K562 (cell line): ENCODE measurements at regions not wholly inside any gene's neighbourhood (a gene's known extent, or its start where the extent isn't known, plus 50 kb on each side); places are given as distances from the start of the nearest gene placed in this dataset.

ENCODE experiments used
- ATAC-seq: fragments of 200-7000 bp; cut with Tn5 transposase; 3 replicates; pipeline ENCODE4 v1.9.1; 2020; ENCODE audit warnings: moderate library complexity
- BruUV-seq: library from RNA; stranded (reverse); fragments of 400-500 nt; replicated peaks from 2 replicates; lab custom pipeline; 2021; lab: Mats Ljungman, UMichigan
- CTCF ChIA-PET: fragments of 300-600 bp; formaldehyde crosslinking; extraction: SDS; loops from one replicate; lab custom pipeline; 2021; ENCODE audit warnings: low intra/inter-chr PET ratio; lab: Yijun Ruan, JAX
- POLR2A ChIA-PET: fragments of 300-600, 350-650 bp; sonication (Branson Sonifier 250); formaldehyde crosslinking; extraction: SDS; loops from one replicate; lab custom pipeline; 2021; ENCODE audit warnings: antibody characterized with exemption, inconsistent platforms; lab: Yijun Ruan, JAX
- DNase-seq, 4 experiments: peaks; one replicate each; pipeline versions ENCODE4 v3.0.0 to v3.0.0-alpha.2; 2011 to 2018; ENCODE audit warnings: low spot score in 3 of 4, mixed read lengths in 3 of 4; ENCODE audit errors: extremely low read depth in 1 of 4
- FAIRE-seq: peaks from 2 replicates; lab custom pipeline; 2011; peaks lifted over from hg19 to GRCh38; lab: Jason Lieb, UNC
- H2AFZ ChIP-seq: 2 replicates; pipeline ENCODE4 v1.6.0; 2011; ENCODE audit warnings: low read depth, low read length, control low read depth, inconsistent platforms
- H3K27ac ChIP-seq: fragments of 200-600 bp; 3 replicates; pipeline ENCODE4 v1.8.0; 2011; ENCODE audit warnings: low read depth, mild to moderate bottlenecking, control low read depth, inconsistent platforms, low read length, moderate library complexity, mixed read lengths; ENCODE audit errors: extremely low read depth
- H3K27me3 ChIP-seq, 2 experiments: fragments of 300-600 bp in 1 of 2; 2 replicates in 1 of 2; 3 replicates in 1 of 2; pipeline versions ENCODE4 v1.6.0 to v1.8.0; 2011; ENCODE audit warnings: inconsistent platforms in 2 of 2, low read length in 2 of 2, mild to moderate bottlenecking in 1 of 2, mixed read lengths in 1 of 2, moderate library complexity in 1 of 2; ENCODE audit not compliant: control insufficient read depth in 2 of 2, insufficient read depth in 2 of 2
- H3K36me3 ChIP-seq: fragments of 300-600 bp; 3 replicates; pipeline ENCODE4 v1.8.0; 2011; ENCODE audit warnings: mild to moderate bottlenecking, low read length, inconsistent platforms; ENCODE audit not compliant: control insufficient read depth, insufficient read depth
- H3K4me1 ChIP-seq, 2 experiments: fragments of 200-600 bp in 1 of 2; replicated peaks in 1 of 2; 2 replicates in 1 of 2; 3 replicates in 1 of 2; pipeline versions ENCODE4 v1.5.1 to v1.8.0; 2011; ENCODE audit warnings: inconsistent platforms in 2 of 2, low read length in 2 of 2, mild to moderate bottlenecking in 1 of 2, mixed read lengths in 1 of 2, moderate library complexity in 1 of 2; ENCODE audit not compliant: control insufficient read depth in 2 of 2, insufficient read depth in 2 of 2
- H3K4me2 ChIP-seq: 2 replicates; pipeline ENCODE4 v1.6.1; 2011; ENCODE audit warnings: low read length, control low read depth, inconsistent platforms, mixed read lengths; ENCODE audit not compliant: insufficient read depth
- H3K4me3 ChIP-seq: fragments of 200-600 bp; sonication (generic), shearing (Covaris generic); 2 replicates; pipeline ENCODE4 v1.5.1; 2016; ENCODE audit warnings: control low read depth, inconsistent platforms
- H3K79me2 ChIP-seq: fragments of 200-600 bp; 3 replicates; pipeline ENCODE4 v1.8.0; 2011; ENCODE audit warnings: low read length, inconsistent platforms; ENCODE audit not compliant: control insufficient read depth, insufficient read depth
- H3K9ac ChIP-seq, 2 experiments: 2 replicates each; pipeline versions ENCODE4 v1.6.0 to v1.6.1; 2011; ENCODE audit warnings: low read depth in 2 of 2, low read length in 2 of 2, control low read depth in 1 of 2, inconsistent platforms in 1 of 2, mild to moderate bottlenecking in 1 of 2, mixed read lengths in 1 of 2; ENCODE audit not compliant: insufficient read depth in 1 of 2
- H3K9me1 ChIP-seq: one replicate; pipeline ENCODE4 v1.6.0; 2011; ENCODE audit warnings: inconsistent platforms, mild to moderate bottlenecking, low read length, moderate library complexity; ENCODE audit not compliant: control insufficient read depth, insufficient read depth
- H3K9me3 ChIP-seq: replicated peaks from 2 replicates; pipeline ENCODE4 v1.5.1; 2011; ENCODE audit warnings: low read depth, low read length, inconsistent platforms; ENCODE audit not compliant: control insufficient read depth, insufficient read depth
- H4K20me1 ChIP-seq: replicated peaks from 2 replicates; pipeline ENCODE4 v1.6.1; 2011; ENCODE audit warnings: low read length, inconsistent platforms, mixed read lengths; ENCODE audit not compliant: control insufficient read depth, insufficient read depth
- CREBBP ChIP-seq: IDR thresholded peaks from one replicate; pipeline ENCODE4 v1.6.1; 2012; ENCODE audit warnings: low read depth, mild to moderate bottlenecking, control low read depth, inconsistent platforms, low read length
- DPF2 ChIP-seq: fragments of 450-650 bp; IDR thresholded peaks from 2 replicates; pipeline ENCODE4 v1.6.1; 2016
- FOXA3 ChIP-seq, 2 experiments: fragments of 450-650 bp in 1 of 2; sonication (generic) in 1 of 2; formaldehyde crosslinking; IDR thresholded peaks in 1 of 2; conservative IDR thresholded peaks in 1 of 2; 2 replicates each; pipeline versions ENCODE4 v1.4.0 to v1.8.0; 2020 to 2022; ENCODE audit warnings: mild to moderate bottlenecking in 2 of 2, missing genetic modification reagents in 1 of 2
- KDM5B ChIP-seq: fragments of 200-600 bp; sonication (generic); IDR thresholded peaks from 2 replicates; pipeline ENCODE4 v1.6.1; 2012; ENCODE audit warnings: low read depth, mild to moderate bottlenecking, moderate library complexity, low read length, control low read depth, inconsistent platforms; ENCODE audit not compliant: insufficient replicate concordance
- MCM5 ChIP-seq: fragments of 450-650 bp; IDR thresholded peaks from 2 replicates; pipeline ENCODE4 v1.6.1; 2016; ENCODE audit warnings: low read depth
- PHF21A ChIP-seq: fragments of 450-650 bp; IDR thresholded peaks from 2 replicates; pipeline ENCODE4 v1.6.1; 2017; ENCODE audit warnings: low read depth, borderline replicate concordance
- STAG1 ChIP-seq: sonication (generic); formaldehyde crosslinking; IDR thresholded peaks from 2 replicates; pipeline ENCODE4 v1.5.0; 2020; ENCODE audit warnings: missing genetic modification reagents, borderline replicate concordance
- ZNF699 ChIP-seq: fragments of 250-450 bp; sonication (Bioruptor Pico); IDR thresholded peaks from 2 replicates; pipeline ENCODE4 v1.8.0; 2021; ENCODE audit warnings: mild to moderate bottlenecking, moderate library complexity; ENCODE audit not compliant: insufficient replicate concordance
- ZNF780A ChIP-seq: fragments of 250-450 bp; sonication (Bioruptor Pico); IDR thresholded peaks from 2 replicates; pipeline ENCODE4 v1.5.0; 2021; ENCODE audit warnings: mild to moderate bottlenecking
- in situ Hi-C: fragments of 300-500 bp; cut with MboI; formaldehyde crosslinking; loops from 4 replicates; pipeline ENCODE4 v1.15.0; 2018; ENCODE audit warnings: inconsistent platforms, mixed read lengths
- intact Hi-C: fragments of 100-400 bp; cut with micrococcal nuclease; formaldehyde crosslinking; loops from 2 replicates; pipeline ENCODE4 v1.14.2; 2022
- TF ChIP-seq, protein P1 (sequence below), 2 experiments: IDR thresholded peaks; 2 replicates each; pipeline ENCODE4 v1.6.1; 2012; ENCODE audit warnings: improper control_type of control experiment in 2 of 2, low read depth in 2 of 2, low read length in 2 of 2, borderline replicate concordance in 1 of 2
- TF ChIP-seq, protein P2 (sequence below), 2 experiments: fragments of 450-650 bp; conservative IDR thresholded peaks; 2 replicates each; pipeline ENCODE4 v1.6.1; 2017; ENCODE audit warnings: mild to moderate bottlenecking in 2 of 2, moderate library complexity in 2 of 2
- TF ChIP-seq, protein P3 (sequence below): sonication (generic); formaldehyde crosslinking; IDR thresholded peaks from 2 replicates; pipeline ENCODE4 v1.8.0; 2022; ENCODE audit warnings: mild to moderate bottlenecking, missing genetic modification reagents
- TF ChIP-seq, protein P4 (sequence below): IDR thresholded peaks from 2 replicates; pipeline ENCODE4 v1.6.1; 2011; ENCODE audit not compliant: insufficient read length; ENCODE audit errors: extremely low read depth

DNA sequence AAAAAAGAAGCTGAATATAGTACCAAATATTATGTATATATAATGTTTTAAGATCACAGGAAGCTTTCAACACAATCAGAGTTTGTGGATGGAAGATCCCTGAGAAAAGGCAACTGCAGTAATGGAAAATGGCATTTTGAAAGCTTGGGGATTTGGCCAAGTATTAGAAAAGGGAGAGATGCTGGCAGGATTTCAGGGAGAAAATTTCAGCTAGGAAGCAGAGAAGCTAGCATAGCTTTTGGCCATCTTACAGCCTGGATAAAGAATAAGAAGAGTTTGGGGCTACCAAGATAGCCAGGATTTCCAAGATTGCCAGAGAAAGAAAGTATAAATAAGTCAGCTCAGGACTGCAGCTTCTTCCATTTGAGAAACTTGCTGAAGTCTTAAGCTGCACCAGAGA is 440.8 kb upstream of the LUZP2 start:
- intact Hi-C loops (no loop called here), in situ Hi-C loops (no loop called here)
- H3K4me2 ChIP-seq, result no peak overlapping the region
- H3K4me1 ChIP-seq, result no peaks in the 10 kb centered on the region
- no peaks in the 10 kb centered on the region for H3K9me3 ChIP-seq
- CTCF ChIA-PET, result no interaction called here
- DNase-seq, result no peak
- no peaks in the 10 kb centered on the region for H3K9me1 ChIP-seq
- H3K36me3 ChIP-seq, result no peaks in the 10 kb centered on the region
- H4K20me1 ChIP-seq, result no peaks in the 10 kb centered on the region
- H3K27ac ChIP-seq, result no peak overlapping the region
- no peak overlapping the region for H3K4me3 ChIP-seq
- no peak overlapping the region for H2AFZ ChIP-seq
- H3K79me2 ChIP-seq, result no peaks in the 10 kb centered on the region
- no peak overlapping the region for H3K9ac ChIP-seq
- no peak for TF ChIP-seq FOXA3 (CRISPR knock-in tag; conservative IDR thresholded peaks at IDR 0.05 in 1 of 2, IDR thresholded peaks at IDR 0.05 in 1 of 2)
- no peak for TF ChIP-seq PHF21A
- no peak for TF ChIP-seq ZNF780A (CRISPR knock-in tag)
- TF ChIP-seq ZNF699, result no peak
- TF ChIP-seq, protein P1, sequence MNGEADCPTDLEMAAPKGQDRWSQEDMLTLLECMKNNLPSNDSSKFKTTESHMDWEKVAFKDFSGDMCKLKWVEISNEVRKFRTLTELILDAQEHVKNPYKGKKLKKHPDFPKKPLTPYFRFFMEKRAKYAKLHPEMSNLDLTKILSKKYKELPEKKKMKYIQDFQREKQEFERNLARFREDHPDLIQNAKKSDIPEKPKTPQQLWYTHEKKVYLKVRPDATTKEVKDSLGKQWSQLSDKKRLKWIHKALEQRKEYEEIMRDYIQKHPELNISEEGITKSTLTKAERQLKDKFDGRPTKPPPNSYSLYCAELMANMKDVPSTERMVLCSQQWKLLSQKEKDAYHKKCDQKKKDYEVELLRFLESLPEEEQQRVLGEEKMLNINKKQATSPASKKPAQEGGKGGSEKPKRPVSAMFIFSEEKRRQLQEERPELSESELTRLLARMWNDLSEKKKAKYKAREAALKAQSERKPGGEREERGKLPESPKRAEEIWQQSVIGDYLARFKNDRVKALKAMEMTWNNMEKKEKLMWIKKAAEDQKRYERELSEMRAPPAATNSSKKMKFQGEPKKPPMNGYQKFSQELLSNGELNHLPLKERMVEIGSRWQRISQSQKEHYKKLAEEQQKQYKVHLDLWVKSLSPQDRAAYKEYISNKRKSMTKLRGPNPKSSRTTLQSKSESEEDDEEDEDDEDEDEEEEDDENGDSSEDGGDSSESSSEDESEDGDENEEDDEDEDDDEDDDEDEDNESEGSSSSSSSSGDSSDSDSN (IDR thresholded peaks at IDR 0.05; ENCODE audit: borderline replicate concordance in 1 of 2, low read depth in 2 of 2, low read length in 2 of 2), result no peak
- TF ChIP-seq DPF2, result no peak
- no peak for TF ChIP-seq KDM5B
- no peak for TF ChIP-seq MCM5
- TF ChIP-seq STAG1, result no peak
- TF ChIP-seq, protein P2, sequence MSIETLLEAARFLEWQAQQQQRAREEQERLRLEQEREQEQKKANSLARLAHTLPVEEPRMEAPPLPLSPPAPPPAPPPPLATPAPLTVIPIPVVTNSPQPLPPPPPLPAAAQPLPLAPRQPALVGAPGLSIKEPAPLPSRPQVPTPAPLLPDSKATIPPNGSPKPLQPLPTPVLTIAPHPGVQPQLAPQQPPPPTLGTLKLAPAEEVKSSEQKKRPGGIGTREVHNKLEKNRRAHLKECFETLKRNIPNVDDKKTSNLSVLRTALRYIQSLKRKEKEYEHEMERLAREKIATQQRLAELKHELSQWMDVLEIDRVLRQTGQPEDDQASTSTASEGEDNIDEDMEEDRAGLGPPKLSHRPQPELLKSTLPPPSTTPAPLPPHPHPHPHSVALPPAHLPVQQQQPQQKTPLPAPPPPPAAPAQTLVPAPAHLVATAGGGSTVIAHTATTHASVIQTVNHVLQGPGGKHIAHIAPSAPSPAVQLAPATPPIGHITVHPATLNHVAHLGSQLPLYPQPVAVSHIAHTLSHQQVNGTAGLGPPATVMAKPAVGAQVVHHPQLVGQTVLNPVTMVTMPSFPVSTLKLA (conservative IDR thresholded peaks at IDR 0.05), result no peak
- TF ChIP-seq, protein P3, sequence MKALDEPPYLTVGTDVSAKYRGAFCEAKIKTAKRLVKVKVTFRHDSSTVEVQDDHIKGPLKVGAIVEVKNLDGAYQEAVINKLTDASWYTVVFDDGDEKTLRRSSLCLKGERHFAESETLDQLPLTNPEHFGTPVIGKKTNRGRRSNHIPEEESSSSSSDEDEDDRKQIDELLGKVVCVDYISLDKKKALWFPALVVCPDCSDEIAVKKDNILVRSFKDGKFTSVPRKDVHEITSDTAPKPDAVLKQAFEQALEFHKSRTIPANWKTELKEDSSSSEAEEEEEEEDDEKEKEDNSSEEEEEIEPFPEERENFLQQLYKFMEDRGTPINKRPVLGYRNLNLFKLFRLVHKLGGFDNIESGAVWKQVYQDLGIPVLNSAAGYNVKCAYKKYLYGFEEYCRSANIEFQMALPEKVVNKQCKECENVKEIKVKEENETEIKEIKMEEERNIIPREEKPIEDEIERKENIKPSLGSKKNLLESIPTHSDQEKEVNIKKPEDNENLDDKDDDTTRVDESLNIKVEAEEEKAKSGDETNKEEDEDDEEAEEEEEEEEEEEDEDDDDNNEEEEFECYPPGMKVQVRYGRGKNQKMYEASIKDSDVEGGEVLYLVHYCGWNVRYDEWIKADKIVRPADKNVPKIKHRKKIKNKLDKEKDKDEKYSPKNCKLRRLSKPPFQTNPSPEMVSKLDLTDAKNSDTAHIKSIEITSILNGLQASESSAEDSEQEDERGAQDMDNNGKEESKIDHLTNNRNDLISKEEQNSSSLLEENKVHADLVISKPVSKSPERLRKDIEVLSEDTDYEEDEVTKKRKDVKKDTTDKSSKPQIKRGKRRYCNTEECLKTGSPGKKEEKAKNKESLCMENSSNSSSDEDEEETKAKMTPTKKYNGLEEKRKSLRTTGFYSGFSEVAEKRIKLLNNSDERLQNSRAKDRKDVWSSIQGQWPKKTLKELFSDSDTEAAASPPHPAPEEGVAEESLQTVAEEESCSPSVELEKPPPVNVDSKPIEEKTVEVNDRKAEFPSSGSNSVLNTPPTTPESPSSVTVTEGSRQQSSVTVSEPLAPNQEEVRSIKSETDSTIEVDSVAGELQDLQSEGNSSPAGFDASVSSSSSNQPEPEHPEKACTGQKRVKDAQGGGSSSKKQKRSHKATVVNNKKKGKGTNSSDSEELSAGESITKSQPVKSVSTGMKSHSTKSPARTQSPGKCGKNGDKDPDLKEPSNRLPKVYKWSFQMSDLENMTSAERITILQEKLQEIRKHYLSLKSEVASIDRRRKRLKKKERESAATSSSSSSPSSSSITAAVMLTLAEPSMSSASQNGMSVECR (CRISPR knock-in tag), result no peak
- TF ChIP-seq, protein P4, sequence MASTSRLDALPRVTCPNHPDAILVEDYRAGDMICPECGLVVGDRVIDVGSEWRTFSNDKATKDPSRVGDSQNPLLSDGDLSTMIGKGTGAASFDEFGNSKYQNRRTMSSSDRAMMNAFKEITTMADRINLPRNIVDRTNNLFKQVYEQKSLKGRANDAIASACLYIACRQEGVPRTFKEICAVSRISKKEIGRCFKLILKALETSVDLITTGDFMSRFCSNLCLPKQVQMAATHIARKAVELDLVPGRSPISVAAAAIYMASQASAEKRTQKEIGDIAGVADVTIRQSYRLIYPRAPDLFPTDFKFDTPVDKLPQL, result no peak
- no peak for TF ChIP-seq CREBBP
- H3K27me3 ChIP-seq, result no peaks in the 10 kb centered on the region
- no peak for FAIRE-seq
- ATAC-seq, result no peak
- no TSS peak for BruUV-seq
- POLR2A ChIA-PET, result no interaction called here
